IMR-90 (cell line): ENCODE measurements at regions not wholly inside any gene's neighbourhood (a gene's known extent, or its start where the extent isn't known, plus 50 kb on each side); places are given as distances from the start of the nearest gene placed in this dataset.

Experiments used
- CEBPB ChIP-seq: IDR thresholded peaks from 2 replicates; pipeline ENCODE4 v1.6.1; 2012; ENCODE audit warnings: low read depth, low read length, improper control_type of control experiment
- FOS ChIP-seq: fragments of 150-350 bp; IDR thresholded peaks from 2 replicates; pipeline ENCODE4 v1.6.1; 2016; ENCODE audit warnings: low read depth, low read length
- MXI1 ChIP-seq: IDR thresholded peaks from 2 replicates; pipeline ENCODE4 v1.6.1; 2012; ENCODE audit warnings: low read depth, mild to moderate bottlenecking, low read length, moderate library complexity, borderline replicate concordance
- POLR2A ChIP-seq: IDR thresholded peaks from 2 replicates; pipeline ENCODE4 v1.6.1; 2012; ENCODE audit warnings: mild to moderate bottlenecking, low read depth, low read length
- RCOR1 ChIP-seq: IDR thresholded peaks from 2 replicates; pipeline ENCODE4 v1.6.1; 2012; ENCODE audit warnings: mild to moderate bottlenecking, low read length, improper control_type of control experiment; ENCODE audit not compliant: insufficient replicate concordance
- RFX5 ChIP-seq: IDR thresholded peaks from 2 replicates; pipeline ENCODE4 v1.8.0; 2012; ENCODE audit warnings: low read depth, mild to moderate bottlenecking, low read length, moderate library complexity
- TF ChIP-seq, protein P1 (sequence below): conservative IDR thresholded peaks from 2 replicates; pipeline ENCODE4 v1.5.1; 2012; ENCODE audit warnings: mild to moderate bottlenecking, low read depth, low read length, improper control_type of control experiment
- TF ChIP-seq, protein P2 (sequence below): fragments of 150-350 bp; IDR thresholded peaks from 2 replicates; pipeline ENCODE4 v1.6.1; 2016; ENCODE audit warnings: low read depth, mild to moderate bottlenecking, low read length, moderate library complexity, borderline replicate concordance

- TF ChIP-seq RCOR1 (no peak), POLR2A (no peak), RFX5 (no peak), FOS (no peak), CEBPB (no peak), MXI1 (no peak)
- TF ChIP-seq, protein P1, sequence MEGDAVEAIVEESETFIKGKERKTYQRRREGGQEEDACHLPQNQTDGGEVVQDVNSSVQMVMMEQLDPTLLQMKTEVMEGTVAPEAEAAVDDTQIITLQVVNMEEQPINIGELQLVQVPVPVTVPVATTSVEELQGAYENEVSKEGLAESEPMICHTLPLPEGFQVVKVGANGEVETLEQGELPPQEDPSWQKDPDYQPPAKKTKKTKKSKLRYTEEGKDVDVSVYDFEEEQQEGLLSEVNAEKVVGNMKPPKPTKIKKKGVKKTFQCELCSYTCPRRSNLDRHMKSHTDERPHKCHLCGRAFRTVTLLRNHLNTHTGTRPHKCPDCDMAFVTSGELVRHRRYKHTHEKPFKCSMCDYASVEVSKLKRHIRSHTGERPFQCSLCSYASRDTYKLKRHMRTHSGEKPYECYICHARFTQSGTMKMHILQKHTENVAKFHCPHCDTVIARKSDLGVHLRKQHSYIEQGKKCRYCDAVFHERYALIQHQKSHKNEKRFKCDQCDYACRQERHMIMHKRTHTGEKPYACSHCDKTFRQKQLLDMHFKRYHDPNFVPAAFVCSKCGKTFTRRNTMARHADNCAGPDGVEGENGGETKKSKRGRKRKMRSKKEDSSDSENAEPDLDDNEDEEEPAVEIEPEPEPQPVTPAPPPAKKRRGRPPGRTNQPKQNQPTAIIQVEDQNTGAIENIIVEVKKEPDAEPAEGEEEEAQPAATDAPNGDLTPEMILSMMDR = no peak
- TF ChIP-seq, protein P2, sequence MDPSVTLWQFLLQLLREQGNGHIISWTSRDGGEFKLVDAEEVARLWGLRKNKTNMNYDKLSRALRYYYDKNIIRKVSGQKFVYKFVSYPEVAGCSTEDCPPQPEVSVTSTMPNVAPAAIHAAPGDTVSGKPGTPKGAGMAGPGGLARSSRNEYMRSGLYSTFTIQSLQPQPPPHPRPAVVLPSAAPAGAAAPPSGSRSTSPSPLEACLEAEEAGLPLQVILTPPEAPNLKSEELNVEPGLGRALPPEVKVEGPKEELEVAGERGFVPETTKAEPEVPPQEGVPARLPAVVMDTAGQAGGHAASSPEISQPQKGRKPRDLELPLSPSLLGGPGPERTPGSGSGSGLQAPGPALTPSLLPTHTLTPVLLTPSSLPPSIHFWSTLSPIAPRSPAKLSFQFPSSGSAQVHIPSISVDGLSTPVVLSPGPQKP = no peak
These were observed 78.9 kb upstream of the RXFP1 start for GRCh38 chr4:158442736-158443135.
